Left lobe of liver (tissue), 2 donors: ENCODE measurements at regions not wholly inside any gene's neighbourhood (a gene's known extent, or its start where the extent isn't known, plus 50 kb on each side); places are given as distances from the start of the nearest gene placed in this dataset.

Source experiments
- ATAC-seq: fragments of 200-7000 bp; cut with Tn5 transposase; one replicate; pipeline ENCODE4 v1.9.1; 2020; ENCODE audit warnings: mild to moderate bottlenecking, moderate library complexity
- DNase-seq: peaks from one replicate; pipeline ENCODE4 v3.0.0-alpha.2; 2020; ENCODE audit warnings: low spot score
- donor health status: DM: no; HTN: no; CAD: no; lungs with moderate emphysema.
- donor health status: DM: no; HTN: yes; CAD: no.

DNA sequence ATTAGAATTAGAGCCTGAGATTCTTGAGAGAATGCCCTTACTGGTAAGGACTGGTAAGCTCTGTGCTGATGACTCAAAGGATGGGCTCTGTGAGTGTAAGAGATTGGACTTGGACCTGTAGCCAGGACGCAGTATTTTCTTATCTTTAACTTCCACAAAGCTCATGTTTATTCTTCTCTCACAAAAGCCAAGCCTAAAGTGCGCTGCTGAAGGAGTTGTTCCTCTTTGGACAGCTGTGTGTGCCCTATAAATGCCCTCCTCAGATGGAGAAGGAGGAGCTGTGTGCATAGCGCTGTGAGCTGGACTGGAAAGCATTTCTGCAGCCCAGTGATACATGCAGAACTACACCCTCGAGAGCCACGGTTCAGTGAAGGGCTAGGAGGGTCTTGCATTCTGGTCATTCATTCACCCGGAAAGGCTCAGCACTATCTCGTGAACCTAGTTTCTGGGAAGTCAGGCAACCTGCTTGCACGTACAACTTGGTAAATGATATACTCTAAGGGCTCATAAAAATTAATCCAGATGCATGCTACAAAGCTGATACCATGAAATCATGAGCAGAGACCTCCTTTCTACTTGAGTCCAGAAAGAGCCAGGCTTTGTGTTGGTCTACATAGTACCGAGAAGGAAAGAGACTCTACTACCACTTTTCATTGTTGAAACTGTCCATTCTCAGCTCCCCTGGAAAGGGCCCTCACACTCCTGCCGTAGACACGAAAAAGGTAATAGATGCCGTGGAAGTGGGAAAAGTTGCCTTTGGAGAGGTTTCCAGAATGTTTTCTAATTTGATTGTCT, 103.0 kb upstream of the TBL1XR1 start:
- DNase-seq (no peak), ATAC-seq (peak; percentile 69)

- ATAC-seq (peak; percentile 32), DNase-seq (no peak)
Observed at GRCh38 chr3:177300842-177301241, 103.6 kb upstream of the TBL1XR1 start.

DNA sequence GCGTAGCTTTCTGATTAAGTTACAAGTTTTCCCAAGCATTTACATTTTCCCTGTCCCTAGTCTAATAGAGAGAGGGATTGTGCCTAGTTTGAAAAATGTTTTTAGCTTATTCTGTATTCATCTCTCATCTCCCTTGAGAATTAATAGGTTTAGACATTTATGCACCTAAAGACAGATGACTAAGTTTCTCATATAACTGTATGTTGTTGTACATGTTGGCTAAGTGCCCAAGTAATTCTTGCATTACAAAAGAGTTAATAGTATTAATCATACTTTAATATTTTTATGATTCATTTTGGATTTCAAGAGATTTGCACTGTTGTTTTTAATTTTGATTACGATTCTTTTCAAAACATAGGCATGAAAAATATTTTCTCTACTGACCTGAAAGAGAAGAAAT, 109.0 kb upstream of the TBL1XR1 start:
- ATAC-seq, result no peak

GRCh38 chr3:177307391-177307790, 110.1 kb upstream of the TBL1XR1 start:
- no peak for DNase-seq
- ATAC-seq, result no peak

More for the DNA sequence above, 109.0 kb upstream of the TBL1XR1 start:
- no peak for DNase-seq

DNA sequence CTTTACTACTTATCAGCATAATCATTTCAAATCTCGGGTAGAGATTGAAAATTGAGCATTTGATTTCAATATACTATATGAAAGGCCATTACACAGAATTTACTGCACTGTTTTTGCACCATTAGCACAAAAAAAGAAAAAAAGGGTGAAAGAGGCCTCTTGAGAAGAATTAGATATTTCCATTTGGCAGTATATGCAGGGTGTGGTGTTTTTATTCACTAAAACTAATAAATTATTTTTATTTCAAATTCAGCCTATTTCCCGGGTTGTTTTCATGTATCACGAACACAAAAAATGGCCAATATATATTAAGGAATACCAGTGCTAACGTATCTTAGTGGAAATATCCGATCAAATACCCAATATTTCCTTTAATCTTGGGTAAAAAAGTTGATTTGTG, 110.5 kb upstream of the TBL1XR1 start:
- ATAC-seq, result no peak
- no peak for DNase-seq

DNA sequence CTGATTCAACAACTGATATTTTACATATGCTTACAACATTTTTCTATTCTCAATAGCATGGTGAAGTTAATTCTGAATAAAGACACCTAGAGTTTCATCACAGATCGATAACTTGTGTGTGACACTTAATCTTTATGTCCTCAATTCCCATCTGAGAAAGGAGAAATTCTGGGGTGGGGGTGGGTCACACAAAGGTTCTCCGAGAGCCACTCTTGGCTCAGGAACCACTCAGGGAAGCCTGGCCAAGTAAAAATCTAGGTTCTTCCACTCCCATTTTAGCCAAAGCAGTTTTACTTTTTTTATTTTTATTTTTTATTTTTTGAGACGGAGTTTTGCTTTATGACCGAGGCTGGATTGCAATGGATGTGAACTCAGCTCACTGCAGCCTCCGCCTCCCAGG, 111.0 kb upstream of the TBL1XR1 start:
- ATAC-seq (no peak), DNase-seq (no peak)

DNA sequence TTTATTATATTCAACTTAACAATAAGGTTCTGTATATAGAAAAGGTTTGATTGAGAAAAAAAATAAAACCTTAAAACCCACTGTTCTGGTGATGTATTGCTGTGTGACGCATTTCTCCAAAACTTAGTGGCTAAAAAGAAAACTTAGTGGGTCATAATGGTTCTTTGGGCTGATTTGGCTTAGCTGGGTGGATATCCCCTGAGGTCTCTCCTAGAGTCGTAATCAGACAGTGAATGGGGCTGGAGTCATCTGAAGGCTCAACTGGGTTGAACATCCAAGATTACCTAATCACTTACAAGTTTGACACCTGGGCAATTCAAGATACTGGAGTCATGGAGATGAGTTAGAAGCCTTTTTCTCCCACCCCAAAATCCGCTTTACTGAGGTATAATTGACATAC, 111.6 kb upstream of the TBL1XR1 start:
- ATAC-seq, result no peak
- DNase-seq, result no peak

DNA sequence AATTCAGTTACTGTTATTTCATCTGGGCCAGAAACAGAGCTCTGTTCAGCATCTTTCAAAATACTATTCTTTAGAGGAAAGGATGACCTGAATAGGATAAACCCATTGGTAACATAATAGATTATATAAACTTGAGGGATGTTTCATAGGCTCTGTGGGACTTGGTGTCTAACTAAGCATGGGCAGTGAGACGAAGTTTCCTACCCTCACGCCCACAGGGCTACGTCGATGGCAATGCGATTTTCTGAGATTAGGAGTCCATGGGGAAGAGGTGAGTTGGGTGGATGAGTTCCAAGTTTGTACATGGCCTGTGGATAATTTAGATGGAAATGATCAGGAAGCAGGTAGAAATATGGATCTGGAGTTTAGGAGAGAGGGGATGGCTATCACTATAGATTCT, 115.2 kb upstream of the TBL1XR1 start:
- ATAC-seq (no peak), DNase-seq (no peak)

- DNase-seq, result no peak
- no peak for ATAC-seq
Observed at GRCh38 chr3:177314897-177315296, 117.6 kb upstream of the TBL1XR1 start.

GRCh38 chr3:177317247-177317646, 120.0 kb upstream of the TBL1XR1 start:
- DNase-seq (no peak), ATAC-seq (no peak)

DNA sequence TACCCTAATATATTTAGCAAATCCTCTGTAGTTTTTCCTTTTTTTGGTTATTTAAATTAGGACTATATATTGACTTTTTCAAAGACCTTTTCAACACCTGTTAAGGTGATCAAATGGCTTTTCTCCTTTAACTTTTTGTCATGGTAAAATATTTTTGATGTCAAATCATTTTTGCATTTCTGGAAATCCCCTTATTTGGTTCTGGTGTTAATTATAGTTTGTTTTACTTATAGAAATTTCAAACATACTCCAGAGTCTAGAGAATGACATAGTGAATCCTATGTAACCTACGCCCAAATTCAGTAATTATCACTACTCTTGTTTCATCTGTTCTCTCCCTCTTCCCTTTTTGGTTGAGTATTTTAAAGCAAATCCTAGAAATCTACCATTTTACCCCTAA, 121.3 kb upstream of the TBL1XR1 start:
- ATAC-seq (no peak), DNase-seq (no peak)

- DNase-seq (no peak), ATAC-seq (no peak)
Observed at GRCh38 chr3:177320765-177321247, 123.5 kb upstream of the TBL1XR1 start.

- no peak for ATAC-seq
- no peak for DNase-seq
Observed at GRCh38 chr3:177321819-177322218, 124.5 kb upstream of the TBL1XR1 start.

- ATAC-seq (no peak), DNase-seq (no peak)
Observed at GRCh38 chr3:177322881-177323280, 125.6 kb upstream of the TBL1XR1 start.

DNA sequence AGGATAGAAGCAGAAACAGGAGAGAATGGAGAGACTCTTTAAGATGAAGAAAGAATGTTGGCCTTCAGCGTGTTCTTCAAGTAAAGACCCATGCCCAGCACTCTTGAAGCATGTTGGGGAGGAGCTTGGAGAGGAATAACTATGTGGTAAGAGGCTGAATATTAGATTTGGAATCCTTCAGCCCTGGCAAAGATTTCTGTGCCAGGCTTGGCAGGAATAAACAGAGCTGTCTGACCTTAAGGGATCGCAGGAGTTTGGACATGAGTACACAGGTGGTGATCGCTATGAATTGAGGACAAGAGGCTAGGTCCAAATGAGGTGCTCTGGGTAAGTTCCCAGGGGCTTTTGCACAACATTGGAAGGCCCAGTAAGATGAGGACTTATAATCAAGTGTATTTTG, 132.6 kb upstream of the TBL1XR1 start:
- ATAC-seq, result peak; percentile 82
- DNase-seq, result no peak

DNA sequence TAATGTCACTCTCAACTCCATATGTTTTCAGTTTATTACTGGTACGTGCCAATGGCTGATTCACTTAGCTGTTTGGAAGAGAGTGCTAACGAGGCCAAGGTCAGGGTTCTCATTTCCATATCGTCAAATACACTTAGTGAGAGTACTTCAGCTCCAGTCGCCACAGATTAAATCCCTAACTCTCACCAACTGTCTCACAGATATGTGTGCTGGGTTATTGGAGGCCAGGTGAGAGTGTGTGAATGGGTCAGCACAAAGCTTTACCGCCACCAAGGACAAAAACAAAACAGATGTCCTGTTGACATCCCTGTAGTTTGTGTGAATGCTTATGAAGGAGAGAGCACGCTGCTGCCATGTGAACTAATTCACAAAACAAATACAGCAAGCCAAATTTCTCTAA, 133.5 kb upstream of the TBL1XR1 start:
- DNase-seq, result no peak
- ATAC-seq, result no peak

DNA sequence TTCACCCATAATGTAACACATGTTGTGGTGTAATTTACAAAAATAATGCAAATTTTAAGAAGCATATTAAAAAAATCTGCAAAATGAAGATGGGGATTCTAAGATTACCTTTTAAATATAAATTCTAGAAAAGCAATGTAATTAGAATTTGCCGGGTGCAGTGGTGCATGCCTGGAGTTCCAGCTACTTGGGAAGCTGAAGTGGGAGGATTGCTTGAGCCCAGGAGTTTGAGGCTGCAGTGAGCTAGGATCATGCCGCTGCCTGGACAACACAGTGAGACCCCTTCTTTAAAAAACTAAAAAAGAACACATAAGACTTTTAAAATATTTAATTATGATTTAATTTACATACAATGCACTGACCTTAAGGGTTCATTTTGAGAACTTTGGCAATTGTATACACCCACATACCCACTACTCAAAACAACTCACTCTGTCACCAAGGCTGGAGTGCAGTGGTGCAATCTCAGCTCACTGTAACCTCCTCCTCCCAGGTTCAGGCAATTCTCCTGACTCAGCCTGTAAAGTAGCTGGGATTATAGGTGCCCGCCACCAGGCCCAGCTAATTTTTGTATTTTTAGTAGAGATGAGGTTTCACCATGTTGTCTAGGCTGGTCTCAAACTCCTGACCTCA, 134.0 kb upstream of the TBL1XR1 start:
- DNase-seq (no peak), ATAC-seq (no peak)

- DNase-seq (no peak), ATAC-seq (no peak)
Observed at GRCh38 chr3:177332955-177333354, 135.7 kb upstream of the TBL1XR1 start.

GRCh38 chr3:177333533-177334520, 136.5 kb upstream of the TBL1XR1 start:
- ATAC-seq (peak; percentile 38), DNase-seq (no peak)

GRCh38 chr3:177334803-177335202, 137.5 kb upstream of the TBL1XR1 start:
- DNase-seq, result no peak
- ATAC-seq, result no peak

DNA sequence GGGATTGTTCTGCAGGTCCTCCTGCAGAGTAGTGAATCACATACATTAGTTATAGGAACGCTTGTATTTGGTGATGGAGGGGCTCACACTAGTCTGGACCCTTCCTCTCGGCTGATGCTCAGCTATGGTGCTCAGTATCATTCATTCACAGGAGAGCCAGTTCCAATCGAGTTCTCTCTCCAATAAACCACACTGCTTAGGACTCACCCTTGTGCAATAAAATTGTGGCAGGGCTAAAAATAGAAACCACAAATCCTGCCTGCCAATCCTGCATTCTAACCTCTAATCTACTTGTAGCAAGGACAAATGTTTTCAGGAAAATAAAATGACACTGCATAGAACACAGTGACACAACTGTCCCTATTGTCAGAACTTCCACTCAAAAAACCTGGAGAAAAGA, 138.4 kb upstream of the TBL1XR1 start:
- DNase-seq (no peak), ATAC-seq (peak; percentile 74)
